ENCODE measurements at regions not wholly inside any gene's neighbourhood (a gene's known extent, or its start where the extent isn't known, plus 50 kb on each side); places are given as distances from the start of the nearest gene placed in this dataset.

DNA sequence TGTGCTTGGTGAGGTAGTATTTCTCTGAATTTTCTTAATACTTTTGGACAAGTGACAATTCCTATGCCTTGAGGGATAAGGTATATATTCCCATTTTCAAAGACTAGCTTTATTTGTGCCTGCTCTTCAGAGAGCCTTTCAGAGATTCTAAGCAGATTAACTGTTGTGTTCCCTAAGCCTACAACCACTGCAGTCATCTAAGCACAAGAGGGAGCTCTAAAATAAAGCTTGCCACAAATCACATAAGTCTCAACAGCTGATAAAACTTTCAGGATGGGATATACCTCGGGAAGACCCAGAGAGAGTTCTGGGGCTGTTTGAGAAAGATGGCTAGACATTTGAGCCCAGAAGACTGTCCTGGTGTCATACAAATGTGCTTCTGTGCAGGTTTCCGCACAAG, 157.3 kb downstream of the CYLC2 start:
- TF ChIP-seq EZH2phosphoT487 (IDR thresholded peaks at IDR 0.05; ENCODE audit: borderline replicate concordance, low read length) = no peak
- TF ChIP-seq, protein P1, sequence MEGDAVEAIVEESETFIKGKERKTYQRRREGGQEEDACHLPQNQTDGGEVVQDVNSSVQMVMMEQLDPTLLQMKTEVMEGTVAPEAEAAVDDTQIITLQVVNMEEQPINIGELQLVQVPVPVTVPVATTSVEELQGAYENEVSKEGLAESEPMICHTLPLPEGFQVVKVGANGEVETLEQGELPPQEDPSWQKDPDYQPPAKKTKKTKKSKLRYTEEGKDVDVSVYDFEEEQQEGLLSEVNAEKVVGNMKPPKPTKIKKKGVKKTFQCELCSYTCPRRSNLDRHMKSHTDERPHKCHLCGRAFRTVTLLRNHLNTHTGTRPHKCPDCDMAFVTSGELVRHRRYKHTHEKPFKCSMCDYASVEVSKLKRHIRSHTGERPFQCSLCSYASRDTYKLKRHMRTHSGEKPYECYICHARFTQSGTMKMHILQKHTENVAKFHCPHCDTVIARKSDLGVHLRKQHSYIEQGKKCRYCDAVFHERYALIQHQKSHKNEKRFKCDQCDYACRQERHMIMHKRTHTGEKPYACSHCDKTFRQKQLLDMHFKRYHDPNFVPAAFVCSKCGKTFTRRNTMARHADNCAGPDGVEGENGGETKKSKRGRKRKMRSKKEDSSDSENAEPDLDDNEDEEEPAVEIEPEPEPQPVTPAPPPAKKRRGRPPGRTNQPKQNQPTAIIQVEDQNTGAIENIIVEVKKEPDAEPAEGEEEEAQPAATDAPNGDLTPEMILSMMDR (conservative IDR thresholded peaks at IDR 0.05; ENCODE audit: low read depth, low read length) = no peak
- TF ChIP-seq EZH2 (IDR thresholded peaks at IDR 0.05; ENCODE audit: low read length, unreplicated experiment) = no peak
